Calu3 (cell line): ENCODE measurements at regions not wholly inside any gene's neighbourhood (a gene's known extent, or its start where the extent isn't known, plus 50 kb on each side); places are given as distances from the start of the nearest gene placed in this dataset.
"Not testable (repeated sequence)": the region's sequence is repeated elsewhere in the genome, so short reads cannot be mapped to it uniquely, and the experiment has no call there.

Source experiments
- BruUV-seq: library from RNA; stranded (reverse); fragments of 400-500 nt; replicated peaks from 2 replicates; lab custom pipeline; 2021; lab: Mats Ljungman, UMichigan
- CTCF ChIA-PET: fragments of 300-600 bp; sonication (Branson Sonifier 250); formaldehyde crosslinking; loops from one replicate; lab custom pipeline; 2022; ENCODE audit warnings: antibody characterized with exemption; lab: Charles Lee
- DNase-seq: peaks from one replicate; pipeline ENCODE4 v3.0.0; 2022
- H3K27ac Mint-ChIP-seq: one replicate; pipeline ENCODE4 v1.8.0; 2022; ENCODE audit warnings: mixed read lengths; ENCODE audit not compliant: unreplicated experiment
- H3K27me3 Mint-ChIP-seq: one replicate; pipeline ENCODE4 v1.8.0; 2022; ENCODE audit warnings: mixed read lengths; ENCODE audit not compliant: unreplicated experiment
- H3K36me3 Mint-ChIP-seq: one replicate; pipeline ENCODE4 v1.8.0; 2022; ENCODE audit warnings: mild to moderate bottlenecking, moderate library complexity, mixed read lengths; ENCODE audit not compliant: insufficient read depth, unreplicated experiment
- H3K4me1 Mint-ChIP-seq: one replicate; pipeline ENCODE4 v1.8.0; 2022; ENCODE audit warnings: mild to moderate bottlenecking, low read depth, mixed read lengths; ENCODE audit not compliant: unreplicated experiment
- H3K4me3 Mint-ChIP-seq: one replicate; pipeline ENCODE4 v1.8.0; 2022; ENCODE audit warnings: mild to moderate bottlenecking, low read depth, moderate library complexity, mixed read lengths; ENCODE audit not compliant: unreplicated experiment
- H3K9me3 Mint-ChIP-seq: one replicate; pipeline ENCODE4 v1.8.0; 2022; ENCODE audit warnings: low read depth, mixed read lengths; ENCODE audit not compliant: unreplicated experiment
- CTCF ChIP-seq: fragments of 200-600 bp; IDR thresholded peaks from one replicate; pipeline ENCODE4 v1.8.0; 2022; ENCODE audit warnings: antibody characterized with exemption; ENCODE audit not compliant: unreplicated experiment
- intact Hi-C: fragments of 100-400 bp; cut with micrococcal nuclease; formaldehyde crosslinking; loops from one replicate; pipeline ENCODE4 v1.10.0; 2022; ENCODE audit not compliant: unreplicated experiment

- intact Hi-C loops: no loop called here
- BruUV-seq: no TSS peak
- no peaks in the 10 kb centered on the region for H3K4me1 Mint-ChIP-seq
These were observed 176.5 kb upstream of the VWC2 start for GRCh38 chr7:49596701-49597491.

GRCh38 chr7:49597805-49598204 is 175.6 kb upstream of the VWC2 start:
- TF ChIP-seq CTCF: no peak
- H3K9me3 Mint-ChIP-seq: peaks cover 19% of the 10 kb centered on the region
- no peaks in the 10 kb centered on the region for H3K27me3 Mint-ChIP-seq
- CTCF ChIA-PET: interaction anchor here (0.5 kb wide), 1 partner anchor 410 kb away, joined by 3 read pairs; no protein-coding TSS in a partner anchor
- no peak for DNase-seq
- H3K27ac Mint-ChIP-seq: no peak overlapping the region
- intact Hi-C loops: no loop called here
- H3K4me3 Mint-ChIP-seq: no peak overlapping the region
- no peaks in the 10 kb centered on the region for H3K36me3 Mint-ChIP-seq
- H3K4me1 Mint-ChIP-seq: no peaks in the 10 kb centered on the region
- BruUV-seq: no TSS peak

More at GRCh38 chr7:49596701-49597491, 176.5 kb upstream of the VWC2 start:
- no peak for DNase-seq
- no peaks in the 10 kb centered on the region for H3K27me3 Mint-ChIP-seq
- no peaks in the 10 kb centered on the region for H3K36me3 Mint-ChIP-seq
- H3K9me3 Mint-ChIP-seq: peaks cover 20% of the 10 kb centered on the region
- no peak for TF ChIP-seq CTCF
- no peak overlapping the region for H3K4me3 Mint-ChIP-seq
- H3K27ac Mint-ChIP-seq: no peak overlapping the region
- CTCF ChIA-PET: no interaction called here

- intact Hi-C loops: no loop called here
- Mint-ChIP-seq H3K4me1 (no peaks in the 10 kb centered on the region), H3K36me3 (no peaks in the 10 kb centered on the region), H3K4me3 (no peak overlapping the region), H3K27ac (no peak overlapping the region), H3K9me3 (peaks cover 21% of the 10 kb centered on the region), H3K27me3 (no peaks in the 10 kb centered on the region)
- BruUV-seq: no TSS peak
- no peak for DNase-seq
- CTCF ChIA-PET: no interaction called here
- no peak for TF ChIP-seq CTCF
These were observed 161.5 kb upstream of the VWC2 start for GRCh38 chr7:49611951-49612350.

- Mint-ChIP-seq H3K4me1 (no peaks in the 10 kb centered on the region), H3K4me3 (no peak overlapping the region), H3K36me3 (no peaks in the 10 kb centered on the region), H3K27me3 (no peaks in the 10 kb centered on the region), H3K27ac (no peak overlapping the region), H3K9me3 (peaks cover 22% of the 10 kb centered on the region)
- no peak for TF ChIP-seq CTCF
- CTCF ChIA-PET: no interaction called here
- intact Hi-C loops: no loop called here
- no peak for DNase-seq
- no TSS peak for BruUV-seq
These were observed 159.7 kb upstream of the VWC2 start for GRCh38 chr7:49613759-49614158.

- H3K4me3 Mint-ChIP-seq, H3K27ac Mint-ChIP-seq, BruUV-seq, H3K4me1 Mint-ChIP-seq, DNase-seq, CTCF ChIA-PET, H3K36me3 Mint-ChIP-seq, intact Hi-C loops, H3K27me3 Mint-ChIP-seq: not testable (repeated sequence)
- peaks cover 28% of the 10 kb centered on the region for H3K9me3 Mint-ChIP-seq
These were observed 158.5 kb upstream of the VWC2 start for GRCh38 chr7:49614974-49615373.
